SK-N-SH (cell line): ENCODE measurements at regions not wholly inside any gene's neighbourhood (a gene's known extent, or its start where the extent isn't known, plus 50 kb on each side); places are given as distances from the start of the nearest gene placed in this dataset.

Source experiments
- CTCF ChIA-PET: fragments of 300-600, 350-600 bp; formaldehyde crosslinking; extraction: SDS; loops from one replicate; lab custom pipeline; 2021; lab: Yijun Ruan, JAX
- POLR2A ChIA-PET: fragments of 350-600 bp; sonication (Branson Sonifier 250); formaldehyde crosslinking; extraction: SDS; loops from one replicate; lab custom pipeline; 2020; ENCODE audit warnings: antibody characterized with exemption, inconsistent platforms; lab: Yijun Ruan, JAX
- DNase-seq: peaks from one replicate; pipeline ENCODE4 v3.0.0; 2012
- H2AFZ ChIP-seq: fragments of 200-600 bp; sonication (generic); 2 replicates; pipeline ENCODE4 v1.8.1; 2016; ENCODE audit warnings: antibody characterized with exemption, mild to moderate bottlenecking, low read depth
- H3F3A ChIP-seq: fragments of 200-600 bp; sonication (generic); replicated peaks from 2 replicates; pipeline ENCODE3; 2016; ENCODE audit warnings: antibody characterized with exemption, mild to moderate bottlenecking; ENCODE audit not compliant: insufficient read depth
- H3K27ac ChIP-seq, 2 experiments: fragments of 200-500 bp in 1 of 2; fragments of 200-600 bp in 1 of 2; sonication (Bioruptor generic) in 1 of 2; sonication (generic), shearing (Covaris generic) in 1 of 2; 2 replicates each; pipeline versions ENCODE4 v1.5.1 to v1.6.1; 2014 to 2016; ENCODE audit warnings: low read depth in 2 of 2, inconsistent platforms in 1 of 2, low read length in 1 of 2, mild to moderate bottlenecking in 1 of 2, mixed read lengths in 1 of 2
- H3K27me3 ChIP-seq: fragments of 200-600 bp; sonication (generic), shearing (Covaris generic); 2 replicates; pipeline ENCODE4 v1.6.1; 2016; ENCODE audit warnings: mixed run types; ENCODE audit not compliant: insufficient read depth
- H3K36me3 ChIP-seq, 2 experiments: fragments of 200-500 bp in 1 of 2; fragments of 200-600 bp in 1 of 2; sonication (Bioruptor generic) in 1 of 2; sonication (generic) in 1 of 2; replicated peaks in 1 of 2; 2 replicates each; pipeline versions ENCODE3 to v1.5.1; 2014 to 2016; ENCODE audit warnings: low read length in 1 of 2, mild to moderate bottlenecking in 1 of 2; ENCODE audit not compliant: insufficient read depth in 2 of 2, control insufficient read depth in 1 of 2
- H3K4me1 ChIP-seq, 2 experiments: fragments of 200-500 bp in 1 of 2; fragments of 200-600 bp in 1 of 2; sonication (Bioruptor generic) in 1 of 2; sonication (generic), shearing (Covaris generic) in 1 of 2; 2 replicates each; pipeline versions ENCODE4 v1.5.1 to v1.6.1; 2014 to 2016; ENCODE audit warnings: low read depth in 1 of 2, low read length in 1 of 2, mixed run types in 1 of 2; ENCODE audit not compliant: insufficient read depth in 2 of 2, control insufficient read depth in 1 of 2
- H3K4me2 ChIP-seq: fragments of 200-600 bp; sonication (generic), shearing (Covaris generic); 2 replicates; pipeline ENCODE4 v1.6.1; 2017; ENCODE audit warnings: mixed run types
- H3K4me3 ChIP-seq, 2 experiments: fragments of 200-500 bp in 1 of 2; fragments of 200-600 bp in 1 of 2; sonication (Bioruptor generic) in 1 of 2; sonication (generic), shearing (Covaris generic) in 1 of 2; 2 replicates each; pipeline versions ENCODE4 v1.5.1 to v1.8.1; 2014 to 2016; ENCODE audit warnings: low read depth in 2 of 2, inconsistent platforms in 1 of 2, low read length in 1 of 2, mild to moderate bottlenecking in 1 of 2, mixed read lengths in 1 of 2, moderate library complexity in 1 of 2
- H3K79me2 ChIP-seq: fragments of 200-600 bp; sonication (generic); 2 replicates; pipeline ENCODE4 v1.8.1; 2017; ENCODE audit warnings: mild to moderate bottlenecking; ENCODE audit not compliant: insufficient read depth
- H3K9ac ChIP-seq: fragments of 200-600 bp; sonication (generic); 2 replicates; pipeline ENCODE4 v1.6.1; 2017; ENCODE audit warnings: mixed run types
- H3K9me2 ChIP-seq: fragments of 200-600 bp; sonication (generic); 2 replicates; pipeline ENCODE4 v1.6.1; 2017; ENCODE audit warnings: mixed run types
- H3K9me3 ChIP-seq: fragments of 200-600 bp; sonication (generic); 2 replicates; pipeline ENCODE4 v1.6.1; 2017; ENCODE audit warnings: mixed run types, mild to moderate bottlenecking, moderate library complexity
- H4K20me1 ChIP-seq: fragments of 200-600 bp; sonication (generic); 2 replicates; pipeline ENCODE4 v1.6.1; 2017; ENCODE audit warnings: mild to moderate bottlenecking, mixed run types; ENCODE audit not compliant: insufficient read depth
- CTCF ChIP-seq: fragments of 200-600 bp; sonication (generic); IDR thresholded peaks from 2 replicates; pipeline ENCODE4 v1.6.1; 2017; ENCODE audit warnings: antibody characterized with exemption, mild to moderate bottlenecking, moderate library complexity
- EP300 ChIP-seq, 2 experiments: IDR thresholded peaks; 2 replicates each; pipeline versions ENCODE4 v1.4.0 to v1.6.1; 2012; ENCODE audit warnings: borderline replicate concordance in 1 of 2, low read depth in 1 of 2, low read length in 1 of 2
- EZH2phosphoT487 ChIP-seq: fragments of 200-600 bp; sonication (generic); IDR thresholded peaks from 2 replicates; pipeline ENCODE4 v1.6.1; 2017; ENCODE audit warnings: low read depth, mixed run types, mild to moderate bottlenecking, antibody characterized with exemption, moderate library complexity, borderline replicate concordance
- FOSL2 ChIP-seq: IDR thresholded peaks from 2 replicates; pipeline ENCODE4 v1.4.0; 2012; ENCODE audit warnings: low read depth, mild to moderate bottlenecking, moderate library complexity, borderline replicate concordance
- FOXJ3 ChIP-seq: sonication (generic); formaldehyde crosslinking; IDR thresholded peaks from 2 replicates; pipeline ENCODE4 v1.5.1; 2020; ENCODE audit warnings: mild to moderate bottlenecking, missing genetic modification reagents
- FOXM1 ChIP-seq: IDR thresholded peaks from 2 replicates; pipeline ENCODE4 v1.4.0; 2012; ENCODE audit warnings: low read depth, mild to moderate bottlenecking
- GATA2 ChIP-seq: sonication (generic); formaldehyde crosslinking; IDR thresholded peaks from 2 replicates; pipeline ENCODE4 v1.5.0; 2020; ENCODE audit warnings: mild to moderate bottlenecking, missing genetic modification reagents
- IRF3 ChIP-seq: fragments of 150-350 bp; IDR thresholded peaks from 2 replicates; pipeline ENCODE4 v1.6.1; 2016; ENCODE audit warnings: mild to moderate bottlenecking, low read depth, low read length
- MAX ChIP-seq: IDR thresholded peaks from 2 replicates; pipeline ENCODE4 v1.4.0; 2012; ENCODE audit warnings: low read depth
- MEF2A ChIP-seq: IDR thresholded peaks from 2 replicates; pipeline ENCODE4 v1.4.0; 2012; ENCODE audit warnings: low read depth, borderline replicate concordance
- MXI1 ChIP-seq: IDR thresholded peaks from 2 replicates; pipeline ENCODE4 v1.6.1; 2012; ENCODE audit warnings: mild to moderate bottlenecking, low read depth, low read length, improper control_type of control experiment
- NRF1 ChIP-seq: IDR thresholded peaks from 2 replicates; pipeline ENCODE4 v1.6.1; 2012; ENCODE audit warnings: low read depth, mild to moderate bottlenecking, low read length
- PBX3 ChIP-seq: IDR thresholded peaks from 2 replicates; pipeline ENCODE4; 2012
- POLR2AphosphoS5 ChIP-seq: IDR thresholded peaks from 2 replicates; pipeline ENCODE4 v1.6.1; 2012; ENCODE audit warnings: low read depth, low read length
- RCOR1 ChIP-seq: fragments of 150-350 bp; IDR thresholded peaks from 2 replicates; pipeline ENCODE4 v1.6.1; 2017; ENCODE audit warnings: antibody characterized with exemption, low read length
- REST ChIP-seq: IDR thresholded peaks from 2 replicates; pipeline ENCODE4 v1.6.1; 2012; ENCODE audit warnings: mild to moderate bottlenecking, low read depth, low read length, moderate library complexity
- RXRA ChIP-seq: IDR thresholded peaks from 2 replicates; pipeline ENCODE4 v1.4.0; 2012; ENCODE audit warnings: low read depth, mild to moderate bottlenecking, borderline replicate concordance
- TAF1 ChIP-seq: IDR thresholded peaks from 2 replicates; pipeline ENCODE4 v1.6.1; 2012; ENCODE audit warnings: low read depth, mild to moderate bottlenecking, low read length, moderate library complexity, borderline replicate concordance
- YY1 ChIP-seq: IDR thresholded peaks from 2 replicates; pipeline ENCODE4 v1.4.0; 2012; ENCODE audit warnings: low read depth, mild to moderate bottlenecking
- WGBS: methylation state at CpG from one replicate; pipeline ENCODE4 v1.1.6; 2017; ENCODE audit warnings: low lambda C conversion rate; 5-methylcytosine and 5-hydroxymethylcytosine counted together

GRCh38 chr11:69958308-69958707 lies 119.8 kb upstream of the ANO1 start (continued):
- TF ChIP-seq TAF1 (no peak), REST (no peak), FOSL2 (no peak), GATA2 (no peak)

GRCh38 chr11:69959461-69959860 lies 118.7 kb upstream of the ANO1 start:
- Histone ChIP-seq H3F3A (no peaks in the 10 kb centered on the region), H3K9ac (no peak overlapping the region), H3K79me2 (no peaks in the 10 kb centered on the region), H3K4me3 (no peak overlapping the region), H4K20me1 (no peaks in the 10 kb centered on the region), H3K36me3 (no peaks in the 10 kb centered on the region), H2AFZ (no peak overlapping the region), H3K27me3 (no peaks in the 10 kb centered on the region), H3K9me2 (no peaks in the 10 kb centered on the region), H3K4me2 (no peak overlapping the region), H3K4me1 (peaks cover 0 to 2% of the 10 kb centered on the region in 2 experiments; a peak in 1 of 4 replicates), H3K9me3 (no peaks in the 10 kb centered on the region), H3K27ac (no peak overlapping the region)
- ChIA-PET CTCF (interaction anchor here (1.7 to 2.7 kb wide), 2 partner anchors 10 to 44 kb away, joined by 4 to 6 read pairs; no protein-coding TSS in a partner anchor), POLR2A (no interaction called here)
- no peak for DNase-seq
- no CpG with 5 or more reads among the region's 8 CpGs for WGBS
- no peak for TF ChIP-seq POLR2AphosphoS5

GRCh38 chr11:69961738-69962137 lies 116.4 kb upstream of the ANO1 start:
- H3K4me3 ChIP-seq = no peak overlapping the region
- CTCF ChIA-PET = no interaction called here
- no peaks in the 10 kb centered on the region for H3K9me3 ChIP-seq
- no peak overlapping the region for H3K9ac ChIP-seq
- H4K20me1 ChIP-seq = no peaks in the 10 kb centered on the region
- POLR2A ChIA-PET = no interaction called here
- H3K27ac ChIP-seq = no peak overlapping the region
- H2AFZ ChIP-seq = no peak overlapping the region
- H3K9me2 ChIP-seq = no peaks in the 10 kb centered on the region
- DNase-seq = no peak
- H3K79me2 ChIP-seq = no peaks in the 10 kb centered on the region
- no peak overlapping the region for H3K4me2 ChIP-seq
- no peaks in the 10 kb centered on the region for H3K27me3 ChIP-seq
- H3K36me3 ChIP-seq = no peaks in the 10 kb centered on the region
- H3F3A ChIP-seq = no peaks in the 10 kb centered on the region
- 74% methylated on average over 11 of the region's 11 CpGs for WGBS
- H3K4me1 ChIP-seq = peaks cover 0 to 2% of the 10 kb centered on the region in 2 experiments; a peak in 1 of 4 replicates
- TF ChIP-seq EZH2phosphoT487 = no peak
- no peak for TF ChIP-seq MEF2A
- TF ChIP-seq IRF3 = no peak
- no peak for TF ChIP-seq RCOR1
- TF ChIP-seq FOXJ3 = no peak
- TF ChIP-seq YY1 = no peak
- no peak for TF ChIP-seq POLR2AphosphoS5
- no peak for TF ChIP-seq MXI1
- TF ChIP-seq MAX = no peak
- TF ChIP-seq CTCF = no peak
- TF ChIP-seq FOXM1 = no peak
- no peak for TF ChIP-seq EP300 (IDR thresholded peaks at IDR 0.05; ENCODE audit: borderline replicate concordance in 1 of 2, low read depth in 1 of 2, low read length in 1 of 2)
- no peak for TF ChIP-seq RXRA
- TF ChIP-seq PBX3 = no peak
- no peak for TF ChIP-seq NRF1
- TF ChIP-seq FOSL2 = no peak
